Activated CD4-positive, alpha-beta memory T cell treated with anti-CD3 and anti-CD28 coated beads, Interleukin-2, amount 10 ng/mL, durations not matched to agents 7 days and 5 days (primary cell): ENCODE measurements at regions not wholly inside any gene's neighbourhood (a gene's known extent, or its start where the extent isn't known, plus 50 kb on each side); places are given as distances from the start of the nearest gene placed in this dataset.

ENCODE experiments used
- CTCF ChIA-PET: fragments of 350-600 bp; sonication (Branson Sonifier 250); formaldehyde crosslinking; loops from one replicate; lab custom pipeline; 2021; ENCODE audit warnings: antibody characterized with exemption, inconsistent platforms; lab: Charles Lee
- POLR2A ChIA-PET: fragments of 350-600 bp; sonication (Branson Sonifier 250); formaldehyde crosslinking; loops from one replicate; lab custom pipeline; 2021; ENCODE audit warnings: antibody characterized with exemption; lab: Charles Lee
- DNase-seq: peaks from one replicate; pipeline ENCODE4 v3.0.0-alpha.2; 2020
- H3K27ac Mint-ChIP-seq: one replicate; pipeline ENCODE4 v1.8.0; 2021; ENCODE audit warnings: mild to moderate bottlenecking, mixed read lengths
- H3K27me3 Mint-ChIP-seq: one replicate; pipeline ENCODE4 v1.8.0; 2021; ENCODE audit warnings: mixed read lengths
- H3K36me3 Mint-ChIP-seq: one replicate; pipeline ENCODE4 v1.8.0; 2021; ENCODE audit warnings: low read depth, mixed read lengths
- H3K4me1 Mint-ChIP-seq: one replicate; pipeline ENCODE4 v1.8.0; 2021; ENCODE audit warnings: mixed read lengths
- H3K4me3 Mint-ChIP-seq: one replicate; pipeline ENCODE4 v1.8.0; 2021; ENCODE audit warnings: mild to moderate bottlenecking, mixed read lengths
- H3K9me3 Mint-ChIP-seq: one replicate; pipeline ENCODE4 v1.8.0; 2021; ENCODE audit warnings: mixed read lengths

GRCh38 chr10:58885146-58885545 lies 291.3 kb upstream of the PHYHIPL start:
- Mint-ChIP-seq H3K4me3 (no peak overlapping the region), H3K27me3 (no peaks in the 10 kb centered on the region), H3K9me3 (no peaks in the 10 kb centered on the region), H3K4me1 (no peaks in the 10 kb centered on the region), H3K27ac (no peak overlapping the region), H3K36me3 (no peaks in the 10 kb centered on the region)
- CTCF ChIA-PET: no interaction called here
- POLR2A ChIA-PET: no interaction called here
- DNase-seq: no peak

- Mint-ChIP-seq H3K27ac (no peak overlapping the region), H3K36me3 (no peaks in the 10 kb centered on the region), H3K27me3 (no peaks in the 10 kb centered on the region), H3K9me3 (no peaks in the 10 kb centered on the region), H3K4me3 (no peak overlapping the region), H3K4me1 (no peaks in the 10 kb centered on the region)
- ChIA-PET CTCF (no interaction called here), POLR2A (no interaction called here)
- DNase-seq: no peak
Measured at GRCh38 chr10:58885686-58886345, 290.6 kb upstream of the PHYHIPL start.

- no peaks in the 10 kb centered on the region for H3K4me1 Mint-ChIP-seq
- POLR2A ChIA-PET: no interaction called here
Measured at GRCh38 chr10:58886406-58886805, 290.0 kb upstream of the PHYHIPL start.

GRCh38 chr10:58887474-58887873 lies 289.0 kb upstream of the PHYHIPL start:
- Mint-ChIP-seq H3K9me3 (no peaks in the 10 kb centered on the region), H3K36me3 (no peaks in the 10 kb centered on the region), H3K27ac (no peak overlapping the region), H3K27me3 (no peaks in the 10 kb centered on the region), H3K4me3 (no peak overlapping the region), H3K4me1 (no peaks in the 10 kb centered on the region)
- no peak for DNase-seq
- CTCF ChIA-PET: no interaction called here
- POLR2A ChIA-PET: no interaction called here

More at GRCh38 chr10:58886406-58886805, 290.0 kb upstream of the PHYHIPL start:
- Mint-ChIP-seq H3K4me3 (no peak overlapping the region), H3K27me3 (no peaks in the 10 kb centered on the region), H3K36me3 (no peaks in the 10 kb centered on the region), H3K27ac (no peak overlapping the region), H3K9me3 (no peaks in the 10 kb centered on the region)
- CTCF ChIA-PET: no interaction called here
- no peak for DNase-seq

GRCh38 chr10:58888957-58889356 lies 287.5 kb upstream of the PHYHIPL start:
- DNase-seq: no peak
- Mint-ChIP-seq H3K9me3 (no peaks in the 10 kb centered on the region), H3K4me1 (no peaks in the 10 kb centered on the region), H3K27ac (no peak overlapping the region), H3K27me3 (no peaks in the 10 kb centered on the region), H3K36me3 (no peaks in the 10 kb centered on the region), H3K4me3 (no peak overlapping the region)
- ChIA-PET POLR2A (no interaction called here), CTCF (no interaction called here)

GRCh38 chr10:58892031-58892531 lies 284.4 kb upstream of the PHYHIPL start:
- POLR2A ChIA-PET: no interaction called here

GRCh38 chr10:58894929-58895328 lies 281.5 kb upstream of the PHYHIPL start:
- Mint-ChIP-seq H3K36me3 (no peaks in the 10 kb centered on the region), H3K4me3 (no peak overlapping the region), H3K9me3 (no peaks in the 10 kb centered on the region), H3K27me3 (no peaks in the 10 kb centered on the region), H3K27ac (no peak overlapping the region), H3K4me1 (no peaks in the 10 kb centered on the region)
- DNase-seq: no peak
- ChIA-PET CTCF (no interaction called here), POLR2A (no interaction called here)

More at GRCh38 chr10:58892031-58892531, 284.4 kb upstream of the PHYHIPL start:
- Mint-ChIP-seq H3K27ac (no peak overlapping the region), H3K4me1 (no peaks in the 10 kb centered on the region), H3K9me3 (no peaks in the 10 kb centered on the region), H3K36me3 (no peaks in the 10 kb centered on the region), H3K27me3 (no peaks in the 10 kb centered on the region), H3K4me3 (no peak overlapping the region)
- CTCF ChIA-PET: no interaction called here
- DNase-seq: no peak

GRCh38 chr10:58896229-58896628 lies 280.2 kb upstream of the PHYHIPL start:
- Mint-ChIP-seq H3K9me3 (no peaks in the 10 kb centered on the region), H3K36me3 (no peaks in the 10 kb centered on the region), H3K4me3 (no peak overlapping the region), H3K4me1 (no peaks in the 10 kb centered on the region), H3K27me3 (no peaks in the 10 kb centered on the region), H3K27ac (no peak overlapping the region)
- POLR2A ChIA-PET: no interaction called here
- DNase-seq: no peak
- CTCF ChIA-PET: no interaction called here

GRCh38 chr10:58897236-58897635 lies 279.2 kb upstream of the PHYHIPL start:
- no peaks in the 10 kb centered on the region for H3K36me3 Mint-ChIP-seq
- POLR2A ChIA-PET: no interaction called here
- no peaks in the 10 kb centered on the region for H3K27me3 Mint-ChIP-seq
- no peak for DNase-seq
- no peaks in the 10 kb centered on the region for H3K4me1 Mint-ChIP-seq
- H3K4me3 Mint-ChIP-seq: no peak overlapping the region
- H3K9me3 Mint-ChIP-seq: peaks cover 2% of the 10 kb centered on the region
- CTCF ChIA-PET: no interaction called here
- H3K27ac Mint-ChIP-seq: no peak overlapping the region

- ChIA-PET POLR2A (no interaction called here), CTCF (no interaction called here)
- no peaks in the 10 kb centered on the region for H3K36me3 Mint-ChIP-seq
- peaks cover 2% of the 10 kb centered on the region for H3K9me3 Mint-ChIP-seq
- H3K27me3 Mint-ChIP-seq: no peaks in the 10 kb centered on the region
- DNase-seq: no peak
- H3K4me3 Mint-ChIP-seq: no peak overlapping the region
- H3K4me1 Mint-ChIP-seq: no peaks in the 10 kb centered on the region
- no peak overlapping the region for H3K27ac Mint-ChIP-seq
Measured at GRCh38 chr10:58897708-58898107, 278.7 kb upstream of the PHYHIPL start.

GRCh38 chr10:58898854-58899573 lies 277.4 kb upstream of the PHYHIPL start:
- no peaks in the 10 kb centered on the region for H3K36me3 Mint-ChIP-seq
- no peaks in the 10 kb centered on the region for H3K27me3 Mint-ChIP-seq
- no peak overlapping the region for H3K27ac Mint-ChIP-seq
- no peak overlapping the region for H3K4me3 Mint-ChIP-seq
- ChIA-PET POLR2A (no interaction called here), CTCF (no interaction called here)
- no peaks in the 10 kb centered on the region for H3K4me1 Mint-ChIP-seq
- no peak for DNase-seq
- H3K9me3 Mint-ChIP-seq: peaks cover 2% of the 10 kb centered on the region

- POLR2A ChIA-PET: no interaction called here
- Mint-ChIP-seq H3K9me3 (peaks cover 2% of the 10 kb centered on the region), H3K27me3 (no peaks in the 10 kb centered on the region), H3K4me1 (no peaks in the 10 kb centered on the region), H3K27ac (no peak overlapping the region), H3K36me3 (no peaks in the 10 kb centered on the region), H3K4me3 (no peak overlapping the region)
- no peak for DNase-seq
- CTCF ChIA-PET: no interaction called here
Measured at GRCh38 chr10:58901092-58901646, 275.3 kb upstream of the PHYHIPL start.

- peaks cover 2% of the 10 kb centered on the region for H3K9me3 Mint-ChIP-seq
- no peak overlapping the region for H3K27ac Mint-ChIP-seq
- CTCF ChIA-PET: no interaction called here
- no peaks in the 10 kb centered on the region for H3K27me3 Mint-ChIP-seq
- no peak for DNase-seq
- H3K4me3 Mint-ChIP-seq: no peak overlapping the region
- POLR2A ChIA-PET: no interaction called here
- no peaks in the 10 kb centered on the region for H3K4me1 Mint-ChIP-seq
- H3K36me3 Mint-ChIP-seq: no peaks in the 10 kb centered on the region
Measured at GRCh38 chr10:58903071-58903470, 273.4 kb upstream of the PHYHIPL start.
